WI38 (cell line): ENCODE measurements at regions not wholly inside any gene's neighbourhood (a gene's known extent, or its start where the extent isn't known, plus 50 kb on each side); places are given as distances from the start of the nearest gene placed in this dataset.

Experiments used
- H3K4me3 ChIP-seq: 2 replicates; pipeline ENCODE4 v1.5.1; 2011; ENCODE audit warnings: low read depth, mild to moderate bottlenecking, control low read depth, low read length
- CTCF ChIP-seq: IDR thresholded peaks from 2 replicates; pipeline ENCODE4 v1.5.1; 2012; ENCODE audit warnings: low read depth, mild to moderate bottlenecking, control low read depth, low read length

GRCh38 chr2:151025816-151026215 is 235.8 kb downstream of the RBM43 start:
- H3K4me3 ChIP-seq = no peak overlapping the region

GRCh38 chr2:151024696-151025251 is 236.9 kb downstream of the RBM43 start:
- TF ChIP-seq CTCF = no peak
- no peak overlapping the region for H3K4me3 ChIP-seq

More at GRCh38 chr2:151025816-151026215, 235.8 kb downstream of the RBM43 start:
- TF ChIP-seq CTCF = no peak

- no peak overlapping the region for H3K4me3 ChIP-seq
- TF ChIP-seq CTCF = no peak
Measured at GRCh38 chr2:151021747-151022452, 239.8 kb downstream of the RBM43 start.

- no peak overlapping the region for H3K4me3 ChIP-seq
- no peak for TF ChIP-seq CTCF
Measured at GRCh38 chr2:151020411-151020810, 241.3 kb downstream of the RBM43 start.

GRCh38 chr2:151009437-151010175 is 252.1 kb downstream of the RBM43 start:
- H3K4me3 ChIP-seq = no peak overlapping the region
- TF ChIP-seq CTCF = no peak

- TF ChIP-seq CTCF = no peak
- no peak overlapping the region for H3K4me3 ChIP-seq
Measured at GRCh38 chr2:151007365-151007764, 254.3 kb downstream of the RBM43 start.
